ENCODE measurements at regions not wholly inside any gene's neighbourhood (a gene's known extent, or its start where the extent isn't known, plus 50 kb on each side); places are given as distances from the start of the nearest gene placed in this dataset.

DNA sequence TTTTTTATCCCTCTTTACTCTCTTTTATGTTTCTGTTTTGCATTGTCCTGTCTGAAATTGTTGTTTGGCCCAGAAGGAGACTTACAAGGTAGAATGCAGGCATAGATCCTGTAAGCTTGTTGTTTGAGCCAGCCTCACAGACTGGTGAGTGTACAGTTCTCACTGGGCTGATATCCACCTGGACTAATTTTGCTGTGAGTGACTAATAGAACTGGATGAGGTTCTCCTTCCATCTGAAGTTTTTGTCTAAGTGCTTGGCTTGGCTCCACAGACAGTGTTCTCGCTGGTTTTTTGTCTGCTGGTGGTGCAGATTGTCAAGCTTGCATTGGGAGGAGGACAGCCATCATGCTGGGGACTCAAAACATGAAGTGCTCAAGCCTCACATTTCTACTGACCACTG, 495.7 kb downstream of the TSN start:
- TF ChIP-seq, protein P1, sequence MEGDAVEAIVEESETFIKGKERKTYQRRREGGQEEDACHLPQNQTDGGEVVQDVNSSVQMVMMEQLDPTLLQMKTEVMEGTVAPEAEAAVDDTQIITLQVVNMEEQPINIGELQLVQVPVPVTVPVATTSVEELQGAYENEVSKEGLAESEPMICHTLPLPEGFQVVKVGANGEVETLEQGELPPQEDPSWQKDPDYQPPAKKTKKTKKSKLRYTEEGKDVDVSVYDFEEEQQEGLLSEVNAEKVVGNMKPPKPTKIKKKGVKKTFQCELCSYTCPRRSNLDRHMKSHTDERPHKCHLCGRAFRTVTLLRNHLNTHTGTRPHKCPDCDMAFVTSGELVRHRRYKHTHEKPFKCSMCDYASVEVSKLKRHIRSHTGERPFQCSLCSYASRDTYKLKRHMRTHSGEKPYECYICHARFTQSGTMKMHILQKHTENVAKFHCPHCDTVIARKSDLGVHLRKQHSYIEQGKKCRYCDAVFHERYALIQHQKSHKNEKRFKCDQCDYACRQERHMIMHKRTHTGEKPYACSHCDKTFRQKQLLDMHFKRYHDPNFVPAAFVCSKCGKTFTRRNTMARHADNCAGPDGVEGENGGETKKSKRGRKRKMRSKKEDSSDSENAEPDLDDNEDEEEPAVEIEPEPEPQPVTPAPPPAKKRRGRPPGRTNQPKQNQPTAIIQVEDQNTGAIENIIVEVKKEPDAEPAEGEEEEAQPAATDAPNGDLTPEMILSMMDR (IDR thresholded peaks at IDR 0.05; ENCODE audit: low read depth, low read length), result no peak
- TF ChIP-seq EZH2phosphoT487 (IDR thresholded peaks at IDR 0.05; ENCODE audit: low read depth), result no peak

Measured in OCI-LY3 (cell line).